ENCODE measurements at regions not wholly inside any gene's neighbourhood (a gene's known extent, or its start where the extent isn't known, plus 50 kb on each side); places are given as distances from the start of the nearest gene placed in this dataset.

GRCh38 chr16:85436207-85436606, 176.9 kb upstream of the GSE1 start:
- H4K5ac ChIP-seq (ENCODE audit: low read depth, low read length), result no peak overlapping the region
- CTCF ChIA-PET, result interaction anchor here (0.9 kb wide), 1 partner anchor 20 kb away, joined by 3 read pairs; no protein-coding TSS in a partner anchor
- H3K27ac ChIP-seq (ENCODE audit: insufficient read depth, low read length), result no peak overlapping the region
- no peak overlapping the region for H3K14ac ChIP-seq (replicated peaks; ENCODE audit: low read depth, low read length)
- BruUV-seq (replicated peaks), result no TSS peak
- no peak overlapping the region for H2BK120ac ChIP-seq (ENCODE audit: low read depth, low read length)
- no peak overlapping the region for H4K8ac ChIP-seq (ENCODE audit: low read depth in 2 of 2, low read length in 2 of 2)
- no peak overlapping the region for H3K56ac ChIP-seq (ENCODE audit: extremely low read depth, insufficient read depth, low read length)
- H3K4me1 ChIP-seq (ENCODE audit: control insufficient read depth, insufficient read depth, low read length), result no peaks in the 10 kb centered on the region; the same call in 1 of the 2 replicates
- no peaks in the 10 kb centered on the region for H3K9me3 ChIP-seq (ENCODE audit: control insufficient read depth, insufficient read depth, low read length)
- DNase-seq, result no peak
- POLR2A ChIA-PET (ENCODE audit: unreplicated experiment), result no interaction called here
- no peaks in the 10 kb centered on the region for H3K27me3 ChIP-seq (ENCODE audit: control insufficient read depth, insufficient read depth, low read length)
- H4K20me1 ChIP-seq (ENCODE audit: insufficient read depth, low read length), result peaks cover 36% of the 10 kb centered on the region
- no peak overlapping the region for H2BK5ac ChIP-seq (ENCODE audit: low read depth, low read length, poor library complexity, severe bottlenecking)
- H3K4me3 ChIP-seq (ENCODE audit: insufficient read depth, low read depth, low read length), result no peak overlapping the region
- H3K4ac ChIP-seq (ENCODE audit: low read depth, low read length), result no peak overlapping the region
- H2AFZ ChIP-seq (replicated peaks; ENCODE audit: low read length, poor library complexity), result no peak overlapping the region
- H3K23ac ChIP-seq (ENCODE audit: low read depth, low read length), result no peak overlapping the region
- H2AK9ac ChIP-seq (replicated peaks; ENCODE audit: low read depth, low read length, poor library complexity), result peak overlapping the region; percentile 75
- no peak overlapping the region for H3K4me2 ChIP-seq (ENCODE audit: low read depth, low read length)
- no peak overlapping the region for H2AK5ac ChIP-seq (ENCODE audit: low read depth, low read length)
- H3K18ac ChIP-seq (ENCODE audit: low read depth, low read length), result no peak overlapping the region
- WGBS, 2 experiments (ENCODE audit: extremely low coverage in 2 of 2, insufficient read length in 1 of 2), result 93% methylated on average over 3 of the region's 9 CpGs; no CpG with 5 or more reads in 1 of the 2 experiments
- ATAC-seq (ENCODE audit: low read depth), result peak; percentile 60; the same call in 1 of the 2 replicates
- no peaks in the 10 kb centered on the region for H3K9me1 ChIP-seq (ENCODE audit: insufficient read depth, low read length)
- no peak overlapping the region for H2BK15ac ChIP-seq (ENCODE audit: low read depth, low read length)
- intact Hi-C loops (cut with micrococcal nuclease) (no loop called here), dilution Hi-C loops (cut with HindIII; ENCODE audit: low sequenced_read_pairs, unreplicated experiment) (no loop called here), in situ Hi-C loops (cut with MboI; ENCODE audit: low sequenced_read_pairs) (no loop called here)
- H3K36me3 ChIP-seq (ENCODE audit: control insufficient read depth, insufficient read depth, low read length), result peaks cover 10% of the 10 kb centered on the region
- H2BK20ac ChIP-seq (ENCODE audit: low read depth, low read length), result no peak overlapping the region
- peaks cover 2 to 6% of the 10 kb centered on the region in 2 experiments; a peak in 3 of 4 replicates for H3K79me1 ChIP-seq (ENCODE audit: low read depth in 1 of 2, low read length in 2 of 2)
- no peak overlapping the region for H4K91ac ChIP-seq (ENCODE audit: insufficient read depth, low read depth, low read length)
- H3K9ac ChIP-seq (ENCODE audit: low read depth, low read length), result no peak overlapping the region
- TF ChIP-seq CTCF (conservative IDR thresholded peaks at IDR 0.05; ENCODE audit: low read depth, low read length), result no peak
- TF ChIP-seq MAFK (IDR thresholded peaks at IDR 0.05; ENCODE audit: low read depth, low read length), result no peak
- TF ChIP-seq, protein P1, sequence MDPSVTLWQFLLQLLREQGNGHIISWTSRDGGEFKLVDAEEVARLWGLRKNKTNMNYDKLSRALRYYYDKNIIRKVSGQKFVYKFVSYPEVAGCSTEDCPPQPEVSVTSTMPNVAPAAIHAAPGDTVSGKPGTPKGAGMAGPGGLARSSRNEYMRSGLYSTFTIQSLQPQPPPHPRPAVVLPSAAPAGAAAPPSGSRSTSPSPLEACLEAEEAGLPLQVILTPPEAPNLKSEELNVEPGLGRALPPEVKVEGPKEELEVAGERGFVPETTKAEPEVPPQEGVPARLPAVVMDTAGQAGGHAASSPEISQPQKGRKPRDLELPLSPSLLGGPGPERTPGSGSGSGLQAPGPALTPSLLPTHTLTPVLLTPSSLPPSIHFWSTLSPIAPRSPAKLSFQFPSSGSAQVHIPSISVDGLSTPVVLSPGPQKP (IDR thresholded peaks at IDR 0.05; ENCODE audit: borderline replicate concordance, low read depth, low read length), result no peak
- TF ChIP-seq RFX5 (IDR thresholded peaks at IDR 0.05; ENCODE audit: low read depth, low read length), result no peak
- no peak for TF ChIP-seq BHLHE40 (IDR thresholded peaks at IDR 0.05; ENCODE audit: low read depth, low read length)
- no peak for TF ChIP-seq MXI1 (IDR thresholded peaks at IDR 0.05; ENCODE audit: borderline replicate concordance, low read depth, low read length)
- no peak for TF ChIP-seq POLR2A (IDR thresholded peaks at IDR 0.05; ENCODE audit: low read depth, low read length)

All from IMR-90 (cell line).